ENCODE measurements at regions not wholly inside any gene's neighbourhood (a gene's known extent, or its start where the extent isn't known, plus 50 kb on each side); places are given as distances from the start of the nearest gene placed in this dataset.
"Not testable (repeated sequence)": the region's sequence is repeated elsewhere in the genome, so short reads cannot be mapped to it uniquely, and the experiment has no call there.

DNA sequence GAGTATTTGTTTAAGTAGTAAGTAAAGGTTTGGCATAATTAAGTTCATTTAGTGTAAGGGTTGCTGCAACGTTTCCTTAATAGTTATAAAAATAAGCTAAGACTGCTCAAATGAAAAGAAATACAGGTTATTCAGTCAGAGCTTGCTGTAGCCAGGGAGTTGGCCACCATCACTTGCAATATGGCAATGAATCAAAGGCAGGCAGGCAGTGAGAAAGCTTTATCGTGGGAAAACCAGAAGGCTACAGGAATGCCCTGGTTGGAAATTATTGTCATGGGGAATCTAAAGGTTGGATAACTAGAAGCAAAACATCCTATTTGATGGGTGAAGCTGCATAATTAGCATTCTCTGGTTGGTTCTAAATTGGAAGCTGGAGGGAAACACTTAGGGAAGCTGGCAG is 1286.4 kb upstream of the CDH18 start:
- TF ChIP-seq POLR2A (IDR thresholded peaks at IDR 0.05; ENCODE audit: low read length); GATA1 (IDR thresholded peaks at IDR 0.05; ENCODE audit: low read depth, low read length): not testable (repeated sequence)
